ENCODE measurements at regions not wholly inside any gene's neighbourhood (a gene's known extent, or its start where the extent isn't known, plus 50 kb on each side); places are given as distances from the start of the nearest gene placed in this dataset.
A peak's percentile ranks its signal among the peaks of the same experiment; 100 is the strongest.

GRCh38 chr3:72274493-72275330 is 489.8 kb upstream of the PROK2 start:
- Histone ChIP-seq H3K4me3 (peak overlapping the region in 1 of 2 donors; percentile 21), H3K36me3 (no peaks in the 10 kb centered on the region), H3K4me1 (peaks cover 53% of the 10 kb centered on the region), H3K9me3 (no peaks in the 10 kb centered on the region), H3K27ac (peak overlapping the region; percentile 44), H3K27me3 (no peaks in the 10 kb centered on the region)
- intact Hi-C loops (cut with DNase I): no loop called here
- TF ChIP-seq POLR2AphosphoS5 (IDR thresholded peaks at IDR 0.05; ENCODE audit: insufficient read depth in 1 of 2, low read depth in 1 of 2): peak in 1 of 2 donors; percentile 72
- no peak for TF ChIP-seq POLR2A (IDR thresholded peaks at IDR 0.05)
- TF ChIP-seq CTCF (IDR thresholded peaks at IDR 0.05): no peak
- DNase-seq (ENCODE audit: extremely low spot score in 2 of 2): no peak

DNA sequence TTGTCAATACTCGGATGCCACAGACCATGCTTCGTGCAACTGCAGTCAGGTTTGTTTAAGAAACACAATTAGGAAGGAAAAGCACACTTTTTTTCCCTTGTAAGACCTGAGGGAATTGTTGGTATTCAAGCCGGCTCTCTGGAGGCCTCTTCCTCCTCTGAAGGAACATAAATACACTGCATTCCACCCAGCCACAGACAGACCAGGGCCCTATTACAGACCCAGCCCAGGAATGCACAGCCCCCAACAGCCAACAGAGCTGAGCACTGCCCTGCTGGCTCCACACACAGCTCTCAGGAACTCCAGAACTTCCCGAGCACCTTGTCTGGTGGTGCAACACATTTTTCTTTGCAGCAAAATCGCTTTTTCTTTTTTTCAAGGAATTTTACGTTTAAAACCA is 488.7 kb upstream of the PROK2 start:
- intact Hi-C loops (cut with DNase I): no loop called here
- Histone ChIP-seq H3K36me3 (no peaks in the 10 kb centered on the region), H3K4me1 (peaks cover 54% of the 10 kb centered on the region), H3K27ac (peak overlapping the region; percentile 44), H3K27me3 (no peaks in the 10 kb centered on the region), H3K9me3 (no peaks in the 10 kb centered on the region), H3K4me3 (no peak overlapping the region)
- DNase-seq (ENCODE audit: extremely low spot score in 2 of 2): no peak
- no peak for TF ChIP-seq POLR2A (IDR thresholded peaks at IDR 0.05)
- no peak for TF ChIP-seq CTCF (IDR thresholded peaks at IDR 0.05)
- TF ChIP-seq POLR2AphosphoS5 (IDR thresholded peaks at IDR 0.05; ENCODE audit: insufficient read depth in 1 of 2, low read depth in 1 of 2): no peak

DNA sequence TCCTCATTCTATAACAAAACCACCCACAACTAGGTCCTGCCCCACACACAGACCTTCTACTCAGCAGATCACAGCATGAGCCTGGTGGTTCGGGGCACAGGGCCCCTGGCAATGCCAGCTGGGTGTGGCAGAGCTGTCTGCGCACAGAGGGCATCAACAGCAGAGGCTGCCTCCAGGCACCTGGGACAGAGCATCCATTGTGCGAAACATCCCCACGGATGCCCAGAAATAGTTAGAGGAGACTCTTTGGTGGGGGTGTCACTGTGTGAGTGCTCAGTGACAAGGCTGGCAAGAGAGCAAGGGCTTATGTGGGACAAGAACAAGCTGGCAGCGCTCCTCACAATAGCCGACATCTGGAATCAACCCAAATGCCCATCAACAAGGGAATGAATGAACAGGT is 487.4 kb upstream of the PROK2 start:
- TF ChIP-seq CTCF (IDR thresholded peaks at IDR 0.05): no peak
- TF ChIP-seq POLR2A (IDR thresholded peaks at IDR 0.05): no peak
- TF ChIP-seq POLR2AphosphoS5 (IDR thresholded peaks at IDR 0.05; ENCODE audit: insufficient read depth in 1 of 2, low read depth in 1 of 2): no peak
- no peaks in the 10 kb centered on the region for H3K27me3 ChIP-seq
- no peaks in the 10 kb centered on the region for H3K36me3 ChIP-seq
- DNase-seq (ENCODE audit: extremely low spot score in 2 of 2): no peak
- H3K9me3 ChIP-seq: no peaks in the 10 kb centered on the region
- peaks cover 59% of the 10 kb centered on the region for H3K4me1 ChIP-seq
- H3K4me3 ChIP-seq: no peak overlapping the region
- intact Hi-C loops (cut with DNase I): no loop called here
- H3K27ac ChIP-seq: no peak overlapping the region

- peaks cover 59% of the 10 kb centered on the region for H3K4me1 ChIP-seq
- TF ChIP-seq POLR2A (IDR thresholded peaks at IDR 0.05) (no peak), CTCF (IDR thresholded peaks at IDR 0.05) (no peak), POLR2AphosphoS5 (IDR thresholded peaks at IDR 0.05; ENCODE audit: insufficient read depth in 1 of 2, low read depth in 1 of 2) (no peak)
Observed at GRCh38 chr3:72271923-72272322, 487.0 kb upstream of the PROK2 start.

DNA sequence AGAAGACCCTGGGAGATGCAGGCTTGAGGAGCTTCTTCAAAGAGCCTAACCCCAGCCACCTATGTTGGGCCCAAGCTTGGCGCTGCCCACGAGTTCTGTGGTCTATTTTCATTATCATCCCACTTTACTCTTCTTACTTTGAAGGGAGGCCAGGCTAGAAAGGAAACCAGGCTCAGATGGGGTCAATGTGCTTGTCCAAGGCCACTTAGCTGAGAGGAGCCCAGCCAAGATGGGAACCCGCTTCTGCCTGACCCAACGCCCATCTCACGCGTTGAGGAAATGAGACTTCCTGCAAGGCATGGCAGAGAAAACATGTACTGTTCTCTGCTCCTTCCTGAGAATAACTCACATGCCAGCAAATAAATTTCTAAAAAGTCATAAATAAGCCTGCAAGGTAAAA is 486.3 kb upstream of the PROK2 start:
- no peak for DNase-seq (ENCODE audit: extremely low spot score in 2 of 2)
- peak overlapping the region; percentile 56 for H3K27ac ChIP-seq
- TF ChIP-seq POLR2A (IDR thresholded peaks at IDR 0.05) (no peak), CTCF (IDR thresholded peaks at IDR 0.05) (no peak), POLR2AphosphoS5 (IDR thresholded peaks at IDR 0.05; ENCODE audit: insufficient read depth in 1 of 2, low read depth in 1 of 2) (peak in 1 of 2 donors; percentile 20)
- no peaks in the 10 kb centered on the region for H3K27me3 ChIP-seq
- no peak overlapping the region for H3K4me3 ChIP-seq
- no peaks in the 10 kb centered on the region for H3K36me3 ChIP-seq
- peaks cover 59% of the 10 kb centered on the region for H3K4me1 ChIP-seq
- no peaks in the 10 kb centered on the region for H3K9me3 ChIP-seq
- intact Hi-C loops (cut with DNase I): no loop called here

More at GRCh38 chr3:72271923-72272322, 487.0 kb upstream of the PROK2 start:
- H3K9me3 ChIP-seq: no peaks in the 10 kb centered on the region
- H3K27ac ChIP-seq: no peak overlapping the region
- no peaks in the 10 kb centered on the region for H3K27me3 ChIP-seq
- DNase-seq (ENCODE audit: extremely low spot score in 2 of 2): no peak
- intact Hi-C loops (cut with DNase I): no loop called here
- H3K4me3 ChIP-seq: no peak overlapping the region
- no peaks in the 10 kb centered on the region for H3K36me3 ChIP-seq

Measured in vagina (tissue), 2 donors.